ENCODE measurements at regions not wholly inside any gene's neighbourhood (a gene's known extent, or its start where the extent isn't known, plus 50 kb on each side); places are given as distances from the start of the nearest gene placed in this dataset.

GRCh38 chr5:13278811-13279210 lies 665.7 kb downstream of the DNAH5 start:
- TF ChIP-seq ZNF274 (IDR thresholded peaks at IDR 0.05; ENCODE audit: low read depth, low read length) (no peak), YY1 (IDR thresholded peaks at IDR 0.05; ENCODE audit: insufficient read depth, insufficient read length) (no peak), SUZ12 (IDR thresholded peaks at IDR 0.05; ENCODE audit: extremely low read depth, insufficient read depth, insufficient read length) (no peak)

Data from NT2/D1 (cell line).